Osteoblast (primary cell): ENCODE measurements at regions not wholly inside any gene's neighbourhood (a gene's known extent, or its start where the extent isn't known, plus 50 kb on each side); places are given as distances from the start of the nearest gene placed in this dataset.

Experiments
- DNase-seq: peaks from one replicate; pipeline ENCODE4 v3.0.0; 2011; ENCODE audit warnings: low spot score, mixed read lengths; ENCODE audit not compliant: insufficient read length; ENCODE audit errors: missing footprints
- H2AFZ ChIP-seq: 2 replicates; pipeline ENCODE4 v1.6.0; 2011; ENCODE audit warnings: mild to moderate bottlenecking, low read length
- H3K27ac ChIP-seq: 2 replicates; pipeline ENCODE4 v1.5.1; 2011; ENCODE audit warnings: mild to moderate bottlenecking, low read depth, low read length, moderate library complexity
- H3K27me3 ChIP-seq: 2 replicates; pipeline ENCODE4 v1.6.0; 2012; ENCODE audit warnings: mild to moderate bottlenecking, control low read depth, inconsistent platforms, low read length, moderate library complexity; ENCODE audit not compliant: insufficient read depth
- H3K36me3 ChIP-seq: 2 replicates; pipeline ENCODE4 v1.5.1; 2011; ENCODE audit warnings: mild to moderate bottlenecking, low read length, control low read depth, moderate library complexity; ENCODE audit not compliant: insufficient read depth
- H3K4me1 ChIP-seq: 2 replicates; pipeline ENCODE4 v1.5.1; 2011; ENCODE audit warnings: mild to moderate bottlenecking, low read length, control low read depth, moderate library complexity; ENCODE audit not compliant: insufficient read depth
- H3K4me2 ChIP-seq: 2 replicates; pipeline ENCODE4 v1.6.0; 2011; ENCODE audit warnings: mild to moderate bottlenecking, low read length; ENCODE audit not compliant: insufficient read depth
- H3K4me3 ChIP-seq: fragments of 200-600 bp; sonication (generic); 3 replicates; pipeline ENCODE4 v1.5.1; 2012; ENCODE audit warnings: mild to moderate bottlenecking, low read length, inconsistent platforms; ENCODE audit not compliant: insufficient read depth
- H3K79me2 ChIP-seq: 2 replicates; pipeline ENCODE4 v1.6.0; 2012; ENCODE audit warnings: mild to moderate bottlenecking, low read length, control low read depth, inconsistent platforms; ENCODE audit not compliant: insufficient read depth
- H3K9me3 ChIP-seq: 2 replicates; pipeline ENCODE4 v1.5.1; 2011; ENCODE audit warnings: low read depth, low read length, control low read depth
- H4K20me1 ChIP-seq: 2 replicates; pipeline ENCODE4 v1.6.0; 2012; ENCODE audit warnings: mild to moderate bottlenecking, low read length, control low read depth; ENCODE audit not compliant: insufficient read depth
- TF ChIP-seq, protein P1 (sequence below): IDR thresholded peaks from 2 replicates; pipeline ENCODE4 v1.5.1; 2011; ENCODE audit warnings: mild to moderate bottlenecking, low read depth, low read length, moderate library complexity; ENCODE audit errors: extremely low read depth

DNA sequence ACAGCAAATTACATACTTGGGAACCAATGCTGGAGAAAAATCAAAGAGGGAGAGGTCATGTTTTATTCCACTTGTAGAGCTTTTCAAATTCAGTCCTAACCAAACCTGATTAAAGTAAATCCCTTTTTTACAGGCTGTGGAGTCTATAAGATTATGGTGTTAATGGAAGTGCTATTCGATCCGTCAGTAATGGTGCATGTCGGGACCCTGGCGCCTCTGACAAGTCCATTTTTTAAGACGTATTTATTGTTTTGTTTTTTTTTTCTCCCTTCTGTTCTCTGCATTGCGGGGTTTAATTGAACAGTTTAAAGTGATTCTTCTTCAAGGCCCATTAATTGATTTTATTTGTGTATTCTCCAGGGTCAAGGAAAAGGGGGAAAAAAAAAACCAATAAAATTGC, 725.9 kb downstream of the TUSC7 start:
- Histone ChIP-seq H3K4me2 (no peak overlapping the region), H3K79me2 (no peaks in the 10 kb centered on the region), H2AFZ (no peak overlapping the region), H3K36me3 (no peaks in the 10 kb centered on the region), H3K27me3 (no peaks in the 10 kb centered on the region), H4K20me1 (no peaks in the 10 kb centered on the region), H3K4me1 (no peaks in the 10 kb centered on the region), H3K4me3 (no peak overlapping the region), H3K27ac (no peak overlapping the region), H3K9me3 (no peaks in the 10 kb centered on the region)
- TF ChIP-seq, protein P1, sequence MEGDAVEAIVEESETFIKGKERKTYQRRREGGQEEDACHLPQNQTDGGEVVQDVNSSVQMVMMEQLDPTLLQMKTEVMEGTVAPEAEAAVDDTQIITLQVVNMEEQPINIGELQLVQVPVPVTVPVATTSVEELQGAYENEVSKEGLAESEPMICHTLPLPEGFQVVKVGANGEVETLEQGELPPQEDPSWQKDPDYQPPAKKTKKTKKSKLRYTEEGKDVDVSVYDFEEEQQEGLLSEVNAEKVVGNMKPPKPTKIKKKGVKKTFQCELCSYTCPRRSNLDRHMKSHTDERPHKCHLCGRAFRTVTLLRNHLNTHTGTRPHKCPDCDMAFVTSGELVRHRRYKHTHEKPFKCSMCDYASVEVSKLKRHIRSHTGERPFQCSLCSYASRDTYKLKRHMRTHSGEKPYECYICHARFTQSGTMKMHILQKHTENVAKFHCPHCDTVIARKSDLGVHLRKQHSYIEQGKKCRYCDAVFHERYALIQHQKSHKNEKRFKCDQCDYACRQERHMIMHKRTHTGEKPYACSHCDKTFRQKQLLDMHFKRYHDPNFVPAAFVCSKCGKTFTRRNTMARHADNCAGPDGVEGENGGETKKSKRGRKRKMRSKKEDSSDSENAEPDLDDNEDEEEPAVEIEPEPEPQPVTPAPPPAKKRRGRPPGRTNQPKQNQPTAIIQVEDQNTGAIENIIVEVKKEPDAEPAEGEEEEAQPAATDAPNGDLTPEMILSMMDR = no peak
- no peak for DNase-seq

GRCh38 chr3:117439812-117440211, 730.2 kb downstream of the TUSC7 start:
- H3K4me3 ChIP-seq = no peak overlapping the region
- H2AFZ ChIP-seq = no peak overlapping the region
- H3K9me3 ChIP-seq = no peaks in the 10 kb centered on the region
- TF ChIP-seq, protein P1 = peak; percentile 42
- H3K4me2 ChIP-seq = no peak overlapping the region
- no peaks in the 10 kb centered on the region for H3K36me3 ChIP-seq
- no peaks in the 10 kb centered on the region for H3K4me1 ChIP-seq
- H3K27ac ChIP-seq = no peak overlapping the region
- H3K79me2 ChIP-seq = no peaks in the 10 kb centered on the region
- no peaks in the 10 kb centered on the region for H3K27me3 ChIP-seq
- H4K20me1 ChIP-seq = no peaks in the 10 kb centered on the region
- no peak for DNase-seq

- DNase-seq = no peak
- no peak overlapping the region for H3K4me3 ChIP-seq
- H3K4me2 ChIP-seq = no peak overlapping the region
- H2AFZ ChIP-seq = no peak overlapping the region
- H3K27me3 ChIP-seq = no peaks in the 10 kb centered on the region
- H3K9me3 ChIP-seq = no peaks in the 10 kb centered on the region
- no peak overlapping the region for H3K27ac ChIP-seq
- H4K20me1 ChIP-seq = no peaks in the 10 kb centered on the region
- no peaks in the 10 kb centered on the region for H3K79me2 ChIP-seq
- TF ChIP-seq, protein P1 = no peak
- no peaks in the 10 kb centered on the region for H3K36me3 ChIP-seq
- H3K4me1 ChIP-seq = no peaks in the 10 kb centered on the region
These were observed 732.3 kb downstream of the TUSC7 start for GRCh38 chr3:117441851-117442250.

GRCh38 chr3:117442566-117442965, 733.0 kb downstream of the TUSC7 start:
- Histone ChIP-seq H3K27ac (no peak overlapping the region), H4K20me1 (no peaks in the 10 kb centered on the region), H3K27me3 (no peaks in the 10 kb centered on the region), H3K4me1 (no peaks in the 10 kb centered on the region), H3K9me3 (no peaks in the 10 kb centered on the region), H3K36me3 (no peaks in the 10 kb centered on the region), H3K79me2 (no peaks in the 10 kb centered on the region), H2AFZ (no peak overlapping the region), H3K4me2 (no peak overlapping the region), H3K4me3 (no peak overlapping the region)
- TF ChIP-seq, protein P1 = no peak
- DNase-seq = no peak
